SW480 (cell line): ENCODE measurements at regions not wholly inside any gene's neighbourhood (a gene's known extent, or its start where the extent isn't known, plus 50 kb on each side); places are given as distances from the start of the nearest gene placed in this dataset.
A peak's percentile ranks its signal among the peaks of the same experiment; 100 is the strongest.
"Not testable (repeated sequence)": the region's sequence is repeated elsewhere in the genome, so short reads cannot be mapped to it uniquely, and the experiment has no call there.

ENCODE experiments used
- DNase-seq: peaks from one replicate; pipeline ENCODE4 v3.0.0-alpha.2; 2016; ENCODE audit warnings: low spot score

DNA sequence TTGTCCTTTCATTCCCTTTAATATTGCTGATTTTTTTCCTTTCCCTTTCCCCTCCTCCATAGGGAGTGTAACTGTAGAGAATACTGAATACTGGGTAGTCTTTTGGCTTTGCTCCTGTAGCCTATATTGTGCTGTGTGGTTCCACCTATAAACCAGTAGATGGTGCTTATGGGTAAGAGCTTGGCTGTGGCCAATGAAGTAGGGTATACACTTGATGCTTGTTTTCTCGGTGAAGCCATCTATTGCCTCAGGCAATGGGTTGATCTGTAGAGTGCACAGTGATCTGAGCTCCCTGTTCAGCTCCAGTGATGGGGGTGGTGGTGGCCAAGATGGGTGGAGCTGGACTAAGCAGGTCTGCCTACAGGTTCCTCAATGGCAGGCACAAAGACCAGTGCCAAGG lies 203.3 kb upstream of the IMPG1 start:
- DNase-seq, result peak; percentile 2

DNA sequence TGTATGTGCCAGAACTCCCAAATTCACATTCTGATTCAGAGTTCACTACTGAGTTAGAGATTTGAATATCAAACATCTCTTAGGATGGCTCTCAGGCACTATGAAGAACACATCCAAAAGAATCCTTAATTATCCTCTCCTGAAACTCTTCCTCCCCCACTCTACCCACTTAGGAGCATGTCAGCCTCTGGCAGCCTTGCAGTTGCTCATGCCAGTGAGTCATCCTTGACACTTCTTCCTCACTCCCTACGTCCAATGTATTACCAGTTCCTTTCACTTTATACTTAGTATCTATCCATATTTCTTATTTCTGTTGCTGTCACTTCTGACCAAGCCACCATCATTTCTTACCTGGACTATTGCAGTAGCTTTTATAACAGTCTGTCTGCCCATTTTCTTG lies 192.0 kb upstream of the IMPG1 start:
- DNase-seq, result no peak

DNA sequence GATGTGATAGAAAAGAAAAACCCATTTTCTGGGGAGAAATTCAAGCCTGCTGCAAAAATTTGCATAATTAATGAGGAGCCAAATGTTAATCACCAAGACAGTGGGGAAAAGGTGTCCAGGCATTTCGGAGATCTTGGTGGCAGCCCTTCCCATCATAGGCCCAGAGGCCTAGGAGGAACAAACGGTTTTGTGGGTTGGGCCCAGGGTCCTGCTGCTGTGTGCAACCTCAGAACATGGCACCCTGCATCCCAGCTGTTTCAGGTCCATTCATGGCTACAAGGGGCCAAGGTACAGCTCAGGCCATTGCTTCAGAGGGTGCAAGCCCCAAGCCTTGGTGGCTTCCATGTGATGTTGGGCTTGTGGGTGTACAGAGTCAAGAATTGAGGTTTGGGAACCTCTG lies 189.8 kb upstream of the IMPG1 start:
- DNase-seq, result no peak

DNA sequence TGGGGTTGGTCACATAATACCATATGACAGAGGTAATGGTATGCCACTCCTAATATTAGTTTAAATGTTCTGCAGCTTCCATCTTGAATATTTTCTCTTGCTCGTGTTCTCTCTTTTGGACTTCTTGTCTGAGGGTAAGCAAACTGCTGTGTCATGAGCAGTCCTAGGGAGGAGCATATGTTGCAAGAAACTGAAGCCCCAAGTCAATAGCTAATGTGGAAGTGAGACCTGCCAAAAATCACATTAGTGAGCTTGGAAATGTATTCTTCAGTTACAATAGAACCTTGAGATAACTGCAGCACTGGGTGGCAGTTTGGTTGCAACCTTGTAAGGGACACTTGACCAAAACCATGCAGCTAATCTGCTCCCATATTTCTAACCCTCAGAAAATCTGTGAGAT lies 178.2 kb upstream of the IMPG1 start:
- no peak for DNase-seq

DNA sequence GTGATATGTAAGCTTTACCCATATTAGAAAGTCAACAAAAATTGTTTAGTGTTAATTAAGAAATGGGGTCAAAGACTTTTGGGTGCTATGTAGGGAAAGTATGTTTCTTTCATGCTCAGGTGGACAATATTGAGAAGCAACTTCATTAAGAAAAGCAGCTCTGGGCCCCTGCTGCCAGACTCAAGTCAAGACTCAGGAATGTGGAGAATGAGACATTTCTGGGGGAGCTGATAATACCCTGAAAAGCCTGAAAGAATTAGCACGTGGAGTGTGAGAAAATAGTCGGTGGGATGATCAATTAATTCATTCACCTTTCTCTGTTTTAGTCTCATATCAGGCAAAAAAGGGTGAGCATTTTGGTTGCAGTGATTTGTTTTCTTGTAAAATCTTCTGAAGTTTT lies 175.1 kb upstream of the IMPG1 start:
- no peak for DNase-seq

DNA sequence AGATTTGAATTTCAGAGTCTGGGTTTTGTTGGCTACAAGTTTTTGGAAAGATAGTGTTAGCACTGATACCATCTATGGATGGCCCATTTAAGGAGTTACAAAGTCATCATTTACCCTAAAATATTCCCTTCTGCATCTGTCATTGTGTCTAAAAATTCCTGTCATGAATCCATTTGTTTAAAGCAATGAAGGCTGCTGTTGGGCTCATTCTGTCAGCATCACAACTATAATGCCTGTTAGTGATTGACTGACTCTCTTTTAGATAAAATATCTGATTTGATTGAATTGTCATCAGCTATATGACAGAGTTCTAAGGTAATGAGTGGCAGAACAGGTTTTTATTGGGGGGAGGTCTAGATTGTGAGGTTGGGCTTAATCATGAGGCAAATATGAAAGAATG lies 167.6 kb upstream of the IMPG1 start:
- no peak for DNase-seq

DNA sequence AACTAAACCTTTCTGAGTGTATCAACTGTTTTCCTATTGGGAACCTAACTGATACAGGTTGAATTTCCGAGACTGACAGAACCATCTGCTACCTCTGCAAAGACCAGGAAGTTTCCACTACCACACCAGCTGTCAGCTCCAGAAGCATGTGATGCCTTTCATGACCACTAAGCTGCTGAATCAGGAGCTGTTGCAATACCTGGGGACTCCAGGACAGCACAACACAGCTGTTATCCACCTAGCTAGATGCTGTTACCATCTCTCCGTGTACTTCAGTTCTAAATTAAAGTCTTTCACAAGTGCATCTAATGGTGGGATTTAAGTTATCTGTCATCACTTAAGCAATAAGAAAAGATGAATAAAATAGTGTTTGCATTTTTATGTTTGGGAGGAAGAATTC lies 158.2 kb upstream of the IMPG1 start:
- DNase-seq, result peak; percentile 11

DNA sequence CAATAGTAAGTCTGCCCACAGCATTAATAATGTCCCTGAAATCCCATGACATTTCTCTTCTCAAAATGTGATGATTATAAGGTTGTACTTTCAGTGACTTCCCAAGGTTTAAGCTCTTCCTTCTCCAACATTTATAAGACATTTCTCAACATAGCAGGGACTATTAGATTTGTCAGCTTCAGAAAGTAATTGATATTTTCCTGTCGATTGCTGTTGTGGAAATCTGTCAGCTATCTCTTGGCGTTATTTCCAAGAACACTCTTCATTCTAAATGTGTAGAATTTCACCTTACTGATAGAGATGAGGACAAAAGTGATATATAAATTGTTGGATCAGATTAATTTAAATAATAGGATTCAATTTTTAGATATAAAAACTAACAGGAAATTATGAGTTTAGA lies 149.7 kb upstream of the IMPG1 start:
- no peak for DNase-seq

DNA sequence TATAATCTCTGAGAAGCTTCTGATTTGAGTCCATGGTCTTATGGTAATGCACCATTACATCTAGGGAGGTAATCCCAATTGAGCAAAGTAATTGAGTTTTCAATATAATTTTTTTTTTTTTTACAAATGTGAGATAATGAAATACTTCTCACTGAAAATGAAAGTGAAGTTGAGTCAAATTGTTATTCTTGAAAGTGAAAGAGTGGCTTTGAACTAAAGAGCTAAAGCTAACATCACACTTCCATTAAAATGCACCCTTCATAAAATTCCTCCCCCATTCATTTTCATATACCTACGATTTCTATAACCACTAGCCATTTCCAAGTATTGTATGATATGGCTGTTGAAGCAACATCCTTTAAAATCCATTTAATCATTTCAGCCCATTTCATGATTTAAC lies 149.1 kb upstream of the IMPG1 start:
- no peak for DNase-seq

DNA sequence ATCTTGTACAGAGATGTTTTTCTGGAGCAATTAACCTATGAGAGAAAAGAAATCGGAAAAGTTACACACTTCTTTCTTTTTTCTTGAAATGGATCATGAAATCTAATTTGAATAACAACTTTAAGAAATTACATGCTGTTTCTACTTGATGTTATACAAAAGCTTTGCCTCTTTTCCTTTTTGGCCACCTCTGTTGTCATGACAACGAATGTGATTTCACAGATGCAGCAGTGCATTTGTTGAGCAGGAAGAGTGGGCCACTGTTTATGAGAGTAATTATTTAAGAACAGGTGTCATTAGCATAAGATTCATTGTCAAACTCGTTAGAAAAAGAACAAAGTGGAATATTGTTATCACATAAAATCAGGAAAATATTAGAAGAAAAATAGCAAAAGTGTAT lies 148.3 kb upstream of the IMPG1 start:
- no peak for DNase-seq

DNA sequence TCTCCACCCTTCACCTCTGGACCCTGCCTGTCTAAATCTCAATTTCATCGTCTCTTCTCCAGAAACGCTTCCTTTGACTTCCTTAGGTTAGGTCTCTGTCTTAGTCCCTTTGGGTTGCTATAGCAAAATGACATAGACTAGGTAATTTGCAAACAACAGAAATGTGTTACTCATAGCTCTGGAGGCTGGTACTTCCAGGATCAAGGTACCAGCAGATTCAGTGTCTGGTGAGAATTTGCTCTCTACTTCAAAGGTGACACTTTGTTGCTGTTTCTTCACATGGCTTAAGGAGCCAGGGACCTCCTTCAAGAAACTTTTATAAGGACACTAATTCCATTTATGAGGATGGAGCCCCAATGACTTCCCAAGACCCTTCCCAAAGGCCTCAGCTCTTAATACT lies 145.1 kb upstream of the IMPG1 start:
- no peak for DNase-seq

DNA sequence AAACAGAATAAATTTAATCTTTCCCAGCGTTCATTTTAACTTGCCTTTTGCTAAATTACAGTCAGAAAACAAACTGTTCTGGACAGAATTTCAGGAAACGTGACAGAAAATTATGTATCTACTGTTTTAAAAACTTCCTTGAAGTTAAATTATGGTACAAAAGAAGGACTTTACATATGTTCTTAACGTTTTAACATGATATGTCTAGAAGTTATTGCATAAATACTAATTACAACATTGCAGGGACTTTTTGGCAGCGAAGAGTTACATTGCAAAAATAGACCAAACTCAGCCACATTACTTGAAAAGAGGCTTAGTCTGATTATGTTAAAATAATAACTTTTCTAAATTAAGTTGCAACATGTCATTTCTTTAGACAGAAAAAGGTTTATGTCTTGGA lies 142.1 kb upstream of the IMPG1 start:
- no peak for DNase-seq

DNA sequence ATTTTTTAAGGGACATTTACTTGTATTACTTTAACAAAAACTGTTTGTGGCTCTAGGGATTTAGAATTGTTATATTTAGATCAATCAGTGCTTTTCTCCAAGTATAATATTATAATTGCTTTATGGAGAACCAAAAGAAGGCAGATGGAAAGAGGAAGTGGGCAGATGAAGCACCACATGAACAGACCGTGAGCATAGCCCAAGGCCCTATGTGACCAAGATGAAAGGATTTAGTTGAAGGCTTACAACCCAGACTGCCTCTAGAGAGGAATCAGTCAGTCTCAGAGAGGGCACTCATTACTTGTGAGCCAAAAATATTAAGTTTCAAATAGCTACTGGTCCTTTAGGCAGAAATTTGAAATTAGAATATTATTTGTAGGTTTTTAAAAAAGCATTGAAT lies 102.3 kb upstream of the IMPG1 start:
- DNase-seq, result no peak

DNA sequence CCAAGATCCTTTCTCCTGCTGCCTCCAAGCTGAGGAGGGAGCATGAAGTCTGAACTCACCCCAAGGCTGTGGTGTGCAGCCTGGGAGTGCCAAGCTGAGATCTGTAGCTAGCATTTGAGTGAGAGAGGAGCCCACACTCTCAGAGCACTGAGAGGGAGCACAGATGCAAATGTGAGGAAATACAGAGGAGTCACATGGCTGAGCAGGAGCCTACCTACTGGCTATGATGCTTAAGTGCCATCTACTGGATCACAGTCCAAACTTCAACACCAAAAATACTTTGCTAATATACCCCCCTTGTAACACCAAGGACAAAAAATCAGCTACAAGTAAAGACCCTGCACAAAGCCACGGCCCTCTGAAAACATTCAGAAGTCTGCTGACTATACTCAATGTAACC lies 94.4 kb upstream of the IMPG1 start:
- DNase-seq, result no peak

DNA sequence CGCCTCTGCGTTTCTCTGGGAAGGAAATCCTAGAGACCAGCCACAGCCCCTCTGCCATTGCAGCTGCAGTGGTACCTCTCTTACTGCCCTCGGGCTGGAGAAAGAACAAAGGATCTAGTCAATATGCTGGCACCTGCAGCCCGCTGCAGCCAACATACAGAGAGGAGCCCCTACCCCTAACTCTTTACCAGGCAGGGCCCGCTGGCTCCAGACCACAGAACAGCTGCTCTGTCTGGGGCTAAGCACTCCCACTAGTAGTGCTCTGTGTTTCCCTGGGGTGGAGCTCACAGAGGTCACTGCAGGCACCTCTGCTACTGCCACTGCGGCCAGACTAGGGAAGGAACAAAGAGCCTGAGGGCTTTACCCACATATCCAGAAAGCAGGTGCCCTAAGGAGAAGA lies 93.8 kb upstream of the IMPG1 start:
- DNase-seq, result no peak

DNA sequence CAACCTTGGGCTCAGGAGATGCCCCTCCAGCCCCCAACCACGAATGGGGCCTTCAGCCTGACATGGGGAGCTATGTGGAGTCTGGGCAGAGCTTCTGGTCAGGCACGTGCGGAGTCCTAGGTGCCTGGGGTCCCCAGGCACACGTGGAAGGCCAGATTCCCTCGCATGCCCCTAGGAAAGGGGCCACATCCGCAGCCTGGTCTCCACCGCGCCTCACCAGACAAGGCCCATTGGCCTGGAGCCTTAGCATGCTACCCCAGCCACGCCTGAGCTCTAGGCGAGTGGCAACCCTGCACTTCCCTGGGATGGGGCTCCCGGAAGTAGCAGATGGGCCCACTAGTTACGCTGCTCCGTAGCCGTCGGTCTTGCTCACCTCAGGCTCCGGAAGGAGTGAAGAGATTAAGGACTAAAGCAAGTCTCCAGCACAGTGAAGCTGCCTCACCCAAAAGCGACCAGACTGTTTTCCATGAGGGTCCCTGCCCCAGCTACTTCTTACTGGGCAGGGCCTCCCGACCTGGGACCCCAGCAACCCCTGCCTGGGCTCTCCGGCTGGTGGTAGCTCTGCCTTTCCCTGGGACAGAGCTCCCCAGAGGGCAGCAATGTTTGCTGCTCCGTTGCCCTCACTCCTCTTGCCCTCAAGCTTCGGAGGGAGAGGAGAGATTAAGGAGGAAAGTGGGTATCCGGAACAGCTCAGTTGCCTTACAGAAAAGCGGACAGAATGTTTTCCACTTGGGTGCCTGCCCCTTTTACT lies 93.2 kb upstream of the IMPG1 start:
- no peak for DNase-seq

DNA sequence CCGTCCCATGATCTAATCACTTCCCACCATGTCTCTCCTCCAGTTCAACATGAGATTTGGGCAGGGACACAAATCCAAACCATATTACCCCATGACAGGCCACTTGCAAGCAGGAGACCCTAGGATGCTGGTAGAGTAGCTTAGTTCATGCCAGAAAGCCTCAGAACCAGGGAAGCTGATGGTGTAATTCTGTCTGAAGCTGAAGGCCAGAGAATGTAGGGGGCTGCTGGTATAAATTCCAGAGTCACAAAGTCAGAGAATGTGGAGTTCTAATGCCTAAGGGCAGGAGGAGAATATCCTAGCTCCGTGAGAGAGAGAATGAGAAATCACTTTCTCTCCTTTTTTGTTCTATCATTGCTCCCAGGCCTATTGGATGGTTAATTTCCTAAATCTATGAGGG lies 90.3 kb upstream of the IMPG1 start:
- DNase-seq, result no peak

DNA sequence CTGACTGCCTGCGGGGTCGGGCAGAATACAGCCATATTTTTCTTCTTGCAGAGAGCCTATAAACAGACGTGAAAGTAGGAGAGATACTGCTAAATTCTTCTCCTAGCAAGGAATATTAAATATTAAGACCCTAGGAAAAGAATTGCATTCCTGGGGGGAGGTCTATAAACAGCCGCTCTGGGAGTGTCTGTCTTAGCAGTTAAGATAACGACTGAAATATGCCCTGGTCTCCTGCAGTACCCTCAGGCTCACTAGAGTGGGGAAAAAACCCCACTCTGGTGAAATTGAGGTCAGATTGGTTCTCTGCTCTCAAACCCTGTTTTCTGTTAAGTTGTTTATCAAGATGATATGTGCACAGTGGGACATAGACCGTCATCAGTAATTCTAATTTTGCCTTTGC lies 85.3 kb upstream of the IMPG1 start:
- DNase-seq, result not testable (repeated sequence)

DNA sequence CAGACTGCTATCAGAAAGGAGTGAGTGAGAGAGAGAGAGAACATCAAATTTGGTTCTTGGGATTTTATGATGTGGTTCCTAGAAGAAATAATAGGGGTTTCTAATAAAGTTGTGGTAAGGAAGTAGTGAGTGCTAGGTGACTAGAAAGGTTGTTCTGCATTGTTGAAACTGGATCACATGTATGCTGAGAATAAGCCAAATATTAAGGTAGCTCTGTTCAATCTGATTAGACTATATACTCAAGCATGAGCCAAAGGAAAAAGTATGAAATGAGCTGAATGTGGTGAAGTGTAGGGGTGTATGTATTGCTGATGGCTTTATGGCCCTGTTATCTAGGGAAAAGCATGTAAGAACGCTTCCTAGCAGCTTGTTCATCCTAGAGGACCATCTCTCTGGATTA lies 63.0 kb upstream of the IMPG1 start:
- DNase-seq, result no peak

DNA sequence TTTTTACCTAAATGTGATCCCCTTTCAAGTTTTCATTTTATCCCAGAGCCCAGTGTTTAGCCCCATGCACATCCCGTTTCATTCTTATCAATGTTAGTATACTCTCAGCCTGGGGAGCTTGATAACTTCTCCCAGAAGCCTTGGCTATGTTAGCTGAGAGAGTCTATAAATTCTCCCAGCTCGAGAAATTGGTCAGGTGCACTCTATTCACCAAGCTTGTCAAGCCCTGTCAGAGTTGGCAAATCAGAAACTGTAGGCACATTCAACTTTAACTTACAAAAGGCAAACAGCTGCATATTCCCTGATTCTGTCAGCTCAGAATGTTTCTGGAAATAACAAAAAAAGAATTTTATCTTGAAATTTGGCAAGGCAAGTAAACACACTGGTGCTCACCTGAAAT lies 62.2 kb upstream of the IMPG1 start:
- no peak for DNase-seq

DNA sequence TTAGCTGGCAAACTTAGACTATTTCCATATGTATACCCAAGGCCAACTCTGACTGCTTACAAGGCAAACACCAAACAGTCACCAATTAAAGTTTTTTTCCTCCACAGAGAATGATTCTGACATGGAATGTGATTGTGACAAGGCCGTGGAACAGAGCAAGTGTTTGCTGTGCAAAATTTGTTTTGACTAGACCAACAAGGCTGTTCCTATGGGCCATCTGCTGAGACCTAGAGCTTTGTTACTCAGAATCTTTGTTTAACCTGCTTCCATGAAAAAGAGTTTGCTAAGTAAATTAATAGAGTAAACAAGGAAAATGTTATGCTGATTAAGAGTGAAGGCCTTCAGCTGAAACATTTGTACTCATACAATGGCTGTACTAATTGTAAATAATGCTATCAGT lies 51.6 kb upstream of the IMPG1 start:
- DNase-seq, result no peak
